NOMO-1 treated with DMSO at 0.1 percent for 48 hours (cell line): ENCODE measurements at regions not wholly inside any gene's neighbourhood (a gene's known extent, or its start where the extent isn't known, plus 50 kb on each side); places are given as distances from the start of the nearest gene placed in this dataset.
A peak's percentile ranks its signal among the peaks of the same experiment; 100 is the strongest.

Source experiments
- DNase-seq: peaks from one replicate; lab custom pipeline; 2025; ENCODE audit not compliant: unreplicated experiment; lab: John Stamatoyannopoulos, UW

GRCh38 chr19:30757104-30757836, 385.1 kb downstream of the ZNF536 start:
- DNase-seq = no peak

- no peak for DNase-seq
Measured at GRCh38 chr19:30755581-30755980, 383.4 kb downstream of the ZNF536 start.

- DNase-seq = no peak
Measured at GRCh38 chr19:30754162-30754561, 382.0 kb downstream of the ZNF536 start.

- DNase-seq = no peak
Measured at GRCh38 chr19:30752876-30753275, 380.7 kb downstream of the ZNF536 start.

DNA sequence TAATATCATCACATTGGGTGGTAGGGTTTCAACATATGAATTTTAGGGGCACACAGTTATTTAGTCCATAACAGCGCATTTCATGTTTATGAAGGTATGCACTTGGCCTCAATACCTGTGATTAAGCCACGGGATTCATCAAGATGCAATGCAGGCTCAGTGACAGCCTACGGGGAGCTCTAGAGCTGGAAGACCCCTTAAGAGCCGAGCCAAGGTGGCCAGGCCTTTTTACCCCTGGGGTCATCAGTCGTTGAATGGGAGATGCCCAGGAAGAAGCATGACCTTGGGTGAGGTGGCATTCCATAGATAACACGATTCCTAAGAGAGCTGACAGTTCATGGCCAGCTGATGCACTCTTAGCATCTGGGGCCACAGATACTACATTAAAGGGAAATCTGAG, 380.0 kb downstream of the ZNF536 start:
- DNase-seq = no peak

- DNase-seq = no peak
Measured at GRCh38 chr19:30745476-30745985, 373.3 kb downstream of the ZNF536 start.

DNA sequence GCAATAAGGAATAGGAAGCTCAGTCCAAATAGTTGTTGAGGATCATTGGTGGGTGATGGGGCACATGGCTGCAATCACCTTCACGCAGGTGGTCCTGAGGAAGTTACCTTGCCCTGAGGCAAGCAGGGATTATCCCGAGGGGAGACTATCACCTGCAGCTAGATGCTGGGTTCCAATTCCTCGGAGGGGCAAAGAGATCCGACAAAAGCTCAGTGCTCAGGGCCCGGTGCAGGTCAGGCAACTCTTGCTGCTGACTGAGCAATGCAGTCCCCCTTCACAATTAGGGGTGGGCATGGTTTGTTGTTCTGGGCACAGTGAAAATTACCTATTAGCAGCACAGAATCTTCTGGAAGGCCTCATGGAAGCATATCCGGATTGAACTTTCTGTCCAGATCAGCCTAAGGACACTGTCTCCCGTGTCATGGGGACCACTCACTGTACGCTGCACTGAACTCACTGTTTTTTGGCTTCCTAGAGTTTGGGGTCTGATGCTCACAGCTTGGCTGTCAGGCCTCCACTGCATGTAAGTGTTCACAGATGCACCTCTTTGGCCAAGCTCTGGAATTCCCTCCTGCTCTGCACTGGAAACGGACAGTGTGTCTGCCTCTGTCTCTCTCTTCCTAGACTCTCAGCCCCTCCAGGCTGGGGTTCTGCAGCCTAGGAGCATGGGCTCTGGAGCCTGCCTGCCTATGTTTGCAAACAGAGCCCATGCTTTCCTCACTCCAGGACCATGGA, 372.7 kb downstream of the ZNF536 start:
- DNase-seq = no peak

GRCh38 chr19:30743702-30744101, 371.5 kb downstream of the ZNF536 start:
- DNase-seq = no peak

- DNase-seq = no peak
Measured at GRCh38 chr19:30743011-30743410, 370.8 kb downstream of the ZNF536 start.

- DNase-seq = no peak
Measured at GRCh38 chr19:30742406-30742938, 370.3 kb downstream of the ZNF536 start.

GRCh38 chr19:30741566-30741965, 369.4 kb downstream of the ZNF536 start:
- DNase-seq = no peak

- DNase-seq = no peak
Measured at GRCh38 chr19:30739394-30739793, 367.2 kb downstream of the ZNF536 start.

GRCh38 chr19:30738047-30738446, 365.9 kb downstream of the ZNF536 start:
- no peak for DNase-seq

DNA sequence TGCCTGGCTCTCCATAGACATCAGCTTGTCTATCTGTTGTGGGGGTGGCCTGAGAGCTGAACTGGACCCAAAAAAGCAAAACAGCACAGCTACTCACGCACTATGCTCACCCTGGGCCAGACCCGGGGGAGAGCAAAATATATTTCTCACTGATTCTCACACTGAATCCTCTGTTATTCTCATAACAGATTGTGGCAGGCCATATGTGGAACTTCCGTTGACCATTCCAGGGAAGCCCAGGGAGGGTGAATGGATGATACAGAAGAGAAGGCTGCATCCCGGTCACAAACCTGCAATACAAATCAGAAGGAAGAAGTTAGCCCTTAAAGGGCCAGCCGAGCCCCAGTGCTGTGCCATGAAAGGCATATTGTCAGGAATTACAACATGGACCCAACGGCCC, 362.5 kb downstream of the ZNF536 start:
- DNase-seq = no peak

DNA sequence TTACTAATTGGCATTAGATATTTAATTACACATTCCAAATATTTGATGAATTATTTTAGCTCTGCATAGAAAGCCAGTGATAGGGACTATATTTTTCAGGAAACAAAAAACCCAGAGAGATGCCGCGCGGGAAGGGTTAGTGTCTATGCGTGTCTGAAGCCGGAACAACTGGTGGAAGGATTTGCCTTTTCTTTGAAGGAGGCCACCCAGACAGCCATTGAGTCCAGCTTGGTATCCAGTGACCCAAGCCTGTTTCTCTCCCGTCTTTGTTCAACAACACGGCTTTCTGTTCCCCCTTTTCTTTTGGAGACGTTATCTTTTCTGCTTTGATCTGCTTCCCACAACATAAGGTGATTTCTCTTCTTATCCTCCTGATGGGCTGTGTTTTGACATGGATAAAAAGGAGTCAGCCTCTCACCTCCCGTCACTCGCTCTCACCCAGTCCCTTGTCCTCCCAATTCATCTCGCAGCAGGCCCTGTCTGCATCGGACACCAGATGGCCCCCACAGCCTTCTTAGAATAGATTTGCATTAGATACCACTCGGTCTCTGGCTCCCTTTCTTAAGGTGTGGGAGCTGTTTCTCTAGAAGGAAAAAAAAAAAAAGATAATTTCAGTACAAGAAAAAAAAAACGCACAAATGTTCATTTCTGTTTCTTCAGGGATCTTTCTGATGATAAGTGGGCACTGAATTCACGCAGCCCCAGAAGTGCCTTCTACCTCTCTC, 361.8 kb downstream of the ZNF536 start:
- DNase-seq = no peak

DNA sequence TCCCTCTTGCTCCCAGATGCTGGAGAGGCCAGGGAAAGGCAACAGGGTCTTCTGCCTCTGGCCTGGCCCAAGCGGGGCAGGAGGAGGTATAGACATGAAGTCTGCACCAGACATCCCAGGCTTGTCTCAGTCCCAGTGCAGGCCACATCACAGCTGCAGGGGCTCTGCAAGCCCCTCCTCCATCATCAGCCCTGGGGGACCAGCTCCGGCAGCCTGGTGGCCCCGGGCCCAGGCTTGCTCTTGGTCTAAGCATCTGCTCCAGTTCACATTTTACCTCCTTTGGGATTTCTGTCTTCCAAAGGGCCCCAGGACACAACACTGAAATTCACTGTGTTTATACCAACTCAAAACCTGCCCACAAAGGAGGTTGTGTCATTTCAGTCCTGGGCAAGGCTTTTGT, 359.4 kb downstream of the ZNF536 start:
- no peak for DNase-seq

DNA sequence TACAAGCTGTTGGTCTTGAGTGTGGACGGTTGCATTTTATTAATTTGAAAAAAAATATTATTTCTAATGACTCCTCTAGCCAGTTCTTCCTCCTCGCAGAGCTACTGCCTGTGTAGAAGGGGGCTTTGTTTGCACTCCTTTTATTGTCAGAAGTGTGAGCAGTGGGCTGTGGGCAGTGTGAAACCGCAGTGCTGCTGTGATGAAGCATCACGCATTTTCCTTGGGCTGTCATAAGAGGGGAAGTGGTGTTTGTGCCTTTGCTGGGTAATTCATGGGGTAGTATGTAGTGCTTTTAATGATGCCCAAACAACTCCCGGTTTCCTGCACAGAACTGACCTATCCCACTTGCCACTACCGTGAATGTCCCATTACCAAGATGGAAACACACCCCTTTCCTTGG, 357.3 kb downstream of the ZNF536 start:
- no peak for DNase-seq

- no peak for DNase-seq
Measured at GRCh38 chr19:30722761-30723160, 350.6 kb downstream of the ZNF536 start.

DNA sequence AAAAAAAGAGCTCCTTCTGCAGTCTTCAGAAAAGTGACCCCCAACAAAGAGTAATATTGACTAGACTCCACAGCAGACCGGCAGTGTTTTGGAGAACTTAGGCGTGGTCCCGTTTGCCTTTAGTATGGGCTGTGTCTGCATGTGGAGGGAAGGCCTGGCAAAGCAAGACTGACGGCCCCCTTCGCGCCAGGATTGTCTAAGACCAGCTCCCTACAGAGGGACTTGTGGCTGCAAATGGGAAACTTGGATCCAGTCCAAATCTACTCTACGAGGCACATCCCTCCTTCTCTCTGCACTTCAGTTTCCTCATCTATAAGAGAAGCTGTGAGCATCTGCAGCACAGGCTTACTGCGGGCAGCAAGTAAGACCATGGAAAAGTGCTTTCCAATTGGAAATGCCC, 350.0 kb downstream of the ZNF536 start:
- DNase-seq = no peak

DNA sequence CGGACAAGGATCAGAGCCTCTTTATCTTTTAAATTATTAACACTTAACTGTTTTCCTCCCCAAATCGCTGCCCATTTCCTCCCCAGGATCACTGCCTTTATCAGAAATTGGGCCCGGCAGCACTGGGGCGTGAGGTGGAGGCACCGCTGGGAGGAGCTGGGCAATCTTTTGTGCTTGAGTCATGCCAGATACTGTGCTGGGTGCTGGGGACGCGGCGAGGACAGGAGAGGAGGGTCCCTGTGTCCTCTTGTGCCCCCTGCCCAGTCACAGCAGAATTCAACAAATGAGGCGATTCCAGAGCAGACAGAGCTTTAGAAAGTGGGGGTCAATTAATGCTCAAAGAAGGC, 347.8 kb downstream of the ZNF536 start:
- no peak for DNase-seq

- DNase-seq = peak; percentile 70
Measured at GRCh38 chr19:30719189-30719998, 347.2 kb downstream of the ZNF536 start.
